HG03196 (cell line): ENCODE measurements at regions not wholly inside any gene's neighbourhood (a gene's known extent, or its start where the extent isn't known, plus 50 kb on each side); places are given as distances from the start of the nearest gene placed in this dataset.
A peak's percentile ranks its signal among the peaks of the same experiment; 100 is the strongest.
"Not testable (repeated sequence)": the region's sequence is repeated elsewhere in the genome, so short reads cannot be mapped to it uniquely, and the experiment has no call there.

ENCODE experiments used
- ATAC-seq: cut with Tn5 transposase; IDR thresholded peaks from one replicate; pipeline ENCODE4 v1.9.1; 2021; ENCODE audit not compliant: unreplicated experiment

GRCh38 chr21:25489673-25490072, 117.6 kb downstream of the MRPL39 start:
- no peak for ATAC-seq

- peak; percentile 67 for ATAC-seq
Measured at GRCh38 chr21:25487046-25487594, 120.2 kb downstream of the MRPL39 start.

GRCh38 chr21:25485914-25486313, 121.4 kb downstream of the MRPL39 start:
- ATAC-seq: no peak

- no peak for ATAC-seq
Measured at GRCh38 chr21:25467896-25468295, 139.4 kb downstream of the MRPL39 start.

- not testable (repeated sequence) for ATAC-seq
Measured at GRCh38 chr21:25467071-25467470, 140.2 kb downstream of the MRPL39 start.

GRCh38 chr21:25466470-25466869, 140.8 kb downstream of the MRPL39 start:
- ATAC-seq: no peak

GRCh38 chr21:25465263-25465662, 142.0 kb downstream of the MRPL39 start:
- no peak for ATAC-seq

- ATAC-seq: no peak
Measured at GRCh38 chr21:25464275-25464674, 143.0 kb downstream of the MRPL39 start.

- ATAC-seq: peak; percentile 55
Measured at GRCh38 chr21:25462517-25462971, 144.7 kb downstream of the MRPL39 start.

- no peak for ATAC-seq
Measured at GRCh38 chr21:25461725-25462124, 145.6 kb downstream of the MRPL39 start.

- ATAC-seq: no peak
Measured at GRCh38 chr21:25459993-25460392, 147.3 kb downstream of the MRPL39 start.

- ATAC-seq: no peak
Measured at GRCh38 chr21:25459365-25459764, 147.9 kb downstream of the MRPL39 start.

GRCh38 chr21:25458484-25458883, 148.8 kb downstream of the MRPL39 start:
- ATAC-seq: no peak

GRCh38 chr21:25457946-25458345, 149.3 kb downstream of the MRPL39 start:
- no peak for ATAC-seq

GRCh38 chr21:25457411-25457810, 149.9 kb downstream of the MRPL39 start:
- ATAC-seq: peak; percentile 64

GRCh38 chr21:25456672-25457071, 150.6 kb downstream of the MRPL39 start:
- ATAC-seq: peak; percentile 49

GRCh38 chr21:25453524-25453923, 153.8 kb downstream of the MRPL39 start:
- no peak for ATAC-seq

- no peak for ATAC-seq
Measured at GRCh38 chr21:25449950-25450349, 157.3 kb downstream of the MRPL39 start.

- ATAC-seq: no peak
Measured at GRCh38 chr21:25441835-25442234, 165.4 kb downstream of the MRPL39 start.

- not testable (repeated sequence) for ATAC-seq
Measured at GRCh38 chr21:25437465-25437864, 169.8 kb downstream of the MRPL39 start.

- peak; percentile 62 for ATAC-seq
Measured at GRCh38 chr21:25428537-25428936, 178.7 kb downstream of the MRPL39 start.

GRCh38 chr21:25427828-25428227, 179.5 kb downstream of the MRPL39 start:
- no peak for ATAC-seq

- ATAC-seq: no peak
Measured at GRCh38 chr21:25426580-25426979, 180.7 kb downstream of the MRPL39 start.
